HUES48 (cell line): ENCODE measurements at regions not wholly inside any gene's neighbourhood (a gene's known extent, or its start where the extent isn't known, plus 50 kb on each side); places are given as distances from the start of the nearest gene placed in this dataset.
"Not testable (repeated sequence)": the region's sequence is repeated elsewhere in the genome, so short reads cannot be mapped to it uniquely, and the experiment has no call there.

Experiments
- H3K27ac ChIP-seq: one replicate; pipeline ENCODE4 v1.7.0; 2013; ENCODE audit warnings: low read depth, low read length, inconsistent platforms
- H3K27me3 ChIP-seq: 2 replicates; pipeline ENCODE4 v1.6.1; 2013; ENCODE audit warnings: mild to moderate bottlenecking, low read length; ENCODE audit not compliant: control insufficient read depth, insufficient read depth
- H3K36me3 ChIP-seq: 2 replicates; pipeline ENCODE4 v1.6.1; 2013; ENCODE audit warnings: low read length; ENCODE audit not compliant: control insufficient read depth, insufficient read depth
- H3K4me1 ChIP-seq: 2 replicates; pipeline ENCODE4 v1.6.1; 2013; ENCODE audit warnings: mild to moderate bottlenecking, low read length; ENCODE audit not compliant: control insufficient read depth, insufficient read depth
- H3K4me3 ChIP-seq: 2 replicates; pipeline ENCODE4 v1.5.1; 2013; ENCODE audit warnings: mild to moderate bottlenecking, low read depth, low read length
- H3K9ac ChIP-seq: 2 replicates; pipeline ENCODE4 v1.6.1; 2013; ENCODE audit warnings: mild to moderate bottlenecking, low read depth, low read length, moderate library complexity
- H3K9me3 ChIP-seq: 2 replicates; pipeline ENCODE4 v1.6.1; 2013; ENCODE audit warnings: low read length; ENCODE audit not compliant: control insufficient read depth, insufficient read depth

DNA sequence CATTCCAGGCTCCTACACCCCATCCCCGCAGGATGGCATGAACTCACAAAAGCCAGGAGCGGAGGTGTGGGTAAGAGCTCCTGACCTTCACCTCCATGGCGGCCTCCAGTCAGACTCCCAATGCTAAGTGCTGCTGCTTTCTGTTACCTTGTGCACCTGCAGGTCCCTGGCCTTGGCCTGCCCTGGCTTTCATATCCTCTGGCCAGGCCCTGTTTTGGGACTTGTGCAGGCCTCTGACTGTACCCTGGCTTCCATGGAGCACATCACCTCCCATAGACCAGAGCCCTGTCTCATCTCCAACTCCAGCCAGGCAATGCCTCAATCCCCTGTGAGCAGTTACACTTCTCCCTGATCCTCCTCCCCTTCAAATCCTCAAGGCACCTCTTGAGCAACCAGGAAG, 124.5 kb downstream of the MED10 start:
- Histone ChIP-seq H3K27me3 (no peaks in the 10 kb centered on the region), H3K36me3 (no peaks in the 10 kb centered on the region), H3K9ac (no peak overlapping the region), H3K4me3 (no peak overlapping the region), H3K4me1 (no peaks in the 10 kb centered on the region), H3K9me3 (no peaks in the 10 kb centered on the region), H3K27ac (no peak overlapping the region)

GRCh38 chr5:6253281-6253680, 125.1 kb downstream of the MED10 start:
- no peaks in the 10 kb centered on the region for H3K9me3 ChIP-seq
- no peaks in the 10 kb centered on the region for H3K27me3 ChIP-seq
- H3K9ac ChIP-seq = no peak overlapping the region
- H3K36me3 ChIP-seq = no peaks in the 10 kb centered on the region
- H3K4me3 ChIP-seq = no peak overlapping the region
- no peak overlapping the region for H3K27ac ChIP-seq
- H3K4me1 ChIP-seq = no peaks in the 10 kb centered on the region

DNA sequence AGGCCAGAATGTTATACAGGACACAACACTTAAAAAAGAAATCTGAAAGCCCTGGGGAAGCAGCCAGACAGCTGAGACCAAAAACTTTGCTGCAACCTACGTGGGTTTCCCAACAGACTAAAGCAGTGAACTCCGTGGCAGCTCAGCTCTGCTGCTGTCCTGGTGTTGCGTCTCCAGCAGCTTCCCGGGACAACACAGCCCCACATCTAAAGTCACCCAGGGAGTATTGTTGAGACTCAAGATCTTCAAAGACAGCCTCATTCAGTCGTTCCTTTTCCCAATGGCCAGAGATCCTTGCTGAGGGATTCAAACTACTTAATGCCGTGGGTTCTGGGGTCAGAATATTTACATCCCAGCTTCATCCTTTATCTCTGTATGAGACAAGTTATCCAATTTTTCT, 125.8 kb downstream of the MED10 start:
- no peaks in the 10 kb centered on the region for H3K36me3 ChIP-seq
- no peak overlapping the region for H3K4me3 ChIP-seq
- no peaks in the 10 kb centered on the region for H3K4me1 ChIP-seq
- H3K9me3 ChIP-seq = no peaks in the 10 kb centered on the region
- H3K27ac ChIP-seq = no peak overlapping the region
- no peak overlapping the region for H3K9ac ChIP-seq
- no peaks in the 10 kb centered on the region for H3K27me3 ChIP-seq

- Histone ChIP-seq H3K27me3 (no peaks in the 10 kb centered on the region), H3K36me3 (no peaks in the 10 kb centered on the region), H3K4me1 (no peaks in the 10 kb centered on the region), H3K4me3 (no peak overlapping the region), H3K27ac (no peak overlapping the region), H3K9ac (no peak overlapping the region), H3K9me3 (no peaks in the 10 kb centered on the region)
These were observed 126.7 kb downstream of the MED10 start for GRCh38 chr5:6251565-6252102.

DNA sequence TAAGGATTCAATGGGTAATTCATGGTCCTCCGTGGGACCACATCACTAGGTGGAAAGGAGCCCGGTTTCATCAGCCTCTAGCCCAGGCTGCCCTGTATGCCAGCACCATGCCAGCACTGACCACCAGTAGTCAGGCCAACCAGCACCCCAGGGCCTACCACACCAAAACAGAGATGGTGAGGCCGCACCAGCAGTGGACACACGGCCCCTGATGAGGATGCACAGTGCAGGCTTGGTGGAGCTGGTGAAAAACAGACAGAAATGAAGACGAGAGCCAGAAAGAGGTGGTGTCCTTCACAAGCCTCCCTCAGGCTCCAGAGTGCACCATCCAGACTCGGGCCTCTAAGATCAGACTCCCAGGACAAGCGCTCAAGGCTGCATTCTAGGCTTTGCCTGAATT, 128.2 kb downstream of the MED10 start:
- no peak overlapping the region for H3K27ac ChIP-seq
- H3K27me3 ChIP-seq = no peaks in the 10 kb centered on the region
- no peaks in the 10 kb centered on the region for H3K4me1 ChIP-seq
- no peak overlapping the region for H3K4me3 ChIP-seq
- no peaks in the 10 kb centered on the region for H3K9me3 ChIP-seq
- H3K36me3 ChIP-seq = no peaks in the 10 kb centered on the region
- H3K9ac ChIP-seq = no peak overlapping the region

DNA sequence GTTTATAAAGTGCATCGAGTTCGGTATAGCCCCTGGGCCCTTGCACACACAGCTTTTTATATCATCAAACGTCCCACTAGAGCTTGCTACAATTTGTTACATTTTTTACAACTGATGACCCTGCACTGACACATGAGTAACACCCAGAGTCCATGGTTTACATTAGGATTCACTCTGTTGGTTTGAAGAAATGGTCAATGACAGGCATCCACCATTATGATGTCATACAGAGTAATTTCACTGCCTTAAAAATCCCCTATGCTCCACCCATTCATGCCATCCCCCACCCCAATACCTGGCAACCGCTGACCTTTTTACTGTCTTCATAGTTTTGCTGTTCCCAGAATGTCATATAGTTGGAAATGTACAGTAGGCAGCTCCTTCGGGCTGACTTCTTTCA, 130.2 kb downstream of the MED10 start:
- no peaks in the 10 kb centered on the region for H3K27me3 ChIP-seq

DNA sequence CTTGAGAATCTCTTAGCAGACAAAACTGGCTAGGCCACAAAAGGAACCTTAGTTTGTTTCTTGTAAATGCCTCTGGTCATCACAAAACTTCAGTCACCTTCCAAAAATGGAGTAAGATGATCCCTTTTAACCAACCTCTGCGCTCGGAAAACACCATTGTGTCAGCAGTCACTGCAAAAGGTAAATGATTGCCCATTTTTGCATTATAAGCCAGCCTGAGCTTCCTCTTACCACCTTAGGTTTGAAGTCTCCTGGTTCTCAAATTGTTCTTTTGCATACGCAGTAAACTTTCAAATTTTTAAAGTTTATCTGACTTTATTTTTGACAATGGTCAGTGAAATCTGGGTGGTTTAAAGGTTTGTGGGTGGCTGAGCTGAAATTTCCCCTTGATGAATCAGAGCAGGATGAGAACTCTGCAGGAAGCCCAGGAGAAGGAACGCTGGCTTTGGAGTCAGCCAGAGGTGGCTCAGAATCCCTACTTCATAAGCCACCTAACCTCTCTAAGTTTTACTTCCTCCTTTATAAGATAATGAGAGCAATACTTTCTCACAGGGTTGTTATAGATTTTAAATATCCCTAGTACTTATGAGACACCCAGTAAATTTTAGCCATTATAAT, 131.4 kb downstream of the MED10 start:
- Histone ChIP-seq H3K36me3 (no peaks in the 10 kb centered on the region), H3K9ac (no peak overlapping the region), H3K9me3 (no peaks in the 10 kb centered on the region), H3K27ac (no peak overlapping the region), H3K4me1 (no peaks in the 10 kb centered on the region), H3K4me3 (no peak overlapping the region), H3K27me3 (no peaks in the 10 kb centered on the region)

More for the DNA sequence above, 130.2 kb downstream of the MED10 start:
- Histone ChIP-seq H3K4me1 (no peaks in the 10 kb centered on the region), H3K27ac (no peak overlapping the region), H3K9ac (no peak overlapping the region), H3K36me3 (no peaks in the 10 kb centered on the region), H3K9me3 (no peaks in the 10 kb centered on the region), H3K4me3 (no peak overlapping the region)

GRCh38 chr5:6244339-6244714, 134.0 kb downstream of the MED10 start:
- H3K27me3 ChIP-seq = no peaks in the 10 kb centered on the region
- no peak overlapping the region for H3K27ac ChIP-seq
- no peaks in the 10 kb centered on the region for H3K4me1 ChIP-seq
- H3K4me3 ChIP-seq = no peak overlapping the region
- no peak overlapping the region for H3K9ac ChIP-seq
- H3K36me3 ChIP-seq = no peaks in the 10 kb centered on the region
- H3K9me3 ChIP-seq = peaks cover 13% of the 10 kb centered on the region; the same call in 1 of the 2 replicates

- no peak overlapping the region for H3K9ac ChIP-seq
- no peak overlapping the region for H3K4me3 ChIP-seq
- peaks cover 13% of the 10 kb centered on the region; the same call in 1 of the 2 replicates for H3K9me3 ChIP-seq
- no peak overlapping the region for H3K27ac ChIP-seq
- no peaks in the 10 kb centered on the region for H3K36me3 ChIP-seq
- no peaks in the 10 kb centered on the region for H3K27me3 ChIP-seq
- no peaks in the 10 kb centered on the region for H3K4me1 ChIP-seq
These were observed 134.5 kb downstream of the MED10 start for GRCh38 chr5:6243706-6244338.

GRCh38 chr5:6241056-6241455, 137.3 kb downstream of the MED10 start:
- not testable (repeated sequence) for H3K27ac ChIP-seq, H3K4me3 ChIP-seq, H3K36me3 ChIP-seq, H3K9ac ChIP-seq, H3K27me3 ChIP-seq, H3K4me1 ChIP-seq
- peaks cover 13% of the 10 kb centered on the region; the same call in 1 of the 2 replicates for H3K9me3 ChIP-seq

DNA sequence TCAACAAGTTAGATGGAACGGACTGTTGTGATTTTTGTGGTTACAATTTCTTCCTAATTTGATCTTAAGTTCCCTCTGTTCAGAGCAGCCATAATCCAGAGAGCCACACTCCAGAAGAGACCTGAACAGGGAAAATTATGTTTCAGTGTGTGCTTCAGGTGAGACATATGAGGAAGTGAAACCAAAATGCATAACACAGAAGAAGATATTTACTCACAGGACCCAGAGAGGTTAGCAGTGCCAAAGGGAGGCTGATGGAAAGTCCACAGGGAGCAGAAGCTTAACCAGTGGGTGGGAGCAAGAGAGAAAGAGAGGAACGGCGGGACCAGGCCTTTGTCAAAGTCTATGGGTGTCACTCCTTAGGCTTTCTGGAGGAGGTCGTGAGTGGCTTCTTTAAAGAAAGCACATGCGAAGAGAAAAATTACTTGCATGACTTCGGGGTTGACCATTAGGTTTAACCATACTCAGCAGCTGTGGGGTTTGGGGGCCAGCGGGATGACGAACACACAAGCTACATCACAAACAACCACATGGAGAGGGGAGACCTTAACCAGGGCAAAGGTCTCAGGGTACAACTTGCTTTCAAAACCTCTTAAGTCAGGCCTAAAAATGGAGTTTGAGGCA, 141.4 kb downstream of the MED10 start:
- Histone ChIP-seq H3K36me3 (no peaks in the 10 kb centered on the region), H3K9ac (no peak overlapping the region), H3K27ac (no peak overlapping the region), H3K4me1 (no peaks in the 10 kb centered on the region), H3K9me3 (peaks cover 13% of the 10 kb centered on the region; the same call in 1 of the 2 replicates), H3K27me3 (no peaks in the 10 kb centered on the region), H3K4me3 (no peak overlapping the region)
